HepG2 (cell line): ENCODE measurements at regions not wholly inside any gene's neighbourhood (a gene's known extent, or its start where the extent isn't known, plus 50 kb on each side); places are given as distances from the start of the nearest gene placed in this dataset.

Source experiments
- ATAC-seq: fragments of 200-7000 bp; cut with Tn5 transposase; 3 replicates; pipeline ENCODE4 v1.9.1; 2020; ENCODE audit warnings: mild to moderate bottlenecking, moderate library complexity
- BruUV-seq: library from RNA; stranded (reverse); fragments of 400-500 nt; replicated peaks from 2 replicates; lab custom pipeline; 2021; lab: Mats Ljungman, UMichigan
- CTCF ChIA-PET: fragments of 300-600 bp; formaldehyde crosslinking; extraction: SDS; loops from one replicate; lab custom pipeline; 2021; ENCODE audit warnings: low total read pairs, inconsistent platforms, low intra/inter-chr PET ratio; lab: Yijun Ruan, JAX
- POLR2A ChIA-PET: fragments of 350-600 bp; sonication (Branson Sonifier 250); formaldehyde crosslinking; loops from one replicate; lab custom pipeline; 2020; ENCODE audit warnings: antibody characterized with exemption, inconsistent platforms; lab: Yijun Ruan, JAX
- DNase-seq: peaks from one replicate; pipeline ENCODE4 v3.0.0-alpha.2; 2015; ENCODE audit warnings: low spot score
- FAIRE-seq: peaks from 3 replicates; lab custom pipeline; 2011; peaks lifted over from hg19 to GRCh38; lab: Jason Lieb, UNC
- H2AFZ ChIP-seq: one replicate; pipeline ENCODE4 v1.6.1; 2011; ENCODE audit warnings: low read length, inconsistent platforms
- H3K27ac ChIP-seq: fragments of 300-600 bp; 3 replicates; pipeline ENCODE4 v1.8.0; 2011; ENCODE audit warnings: mixed run types, mild to moderate bottlenecking, mixed read lengths, low read length, inconsistent platforms; ENCODE audit not compliant: insufficient read depth; ENCODE audit errors: extremely low read length
- H3K27me3 ChIP-seq, 2 experiments: fragments of 200-600 bp in 1 of 2; 2 replicates in 1 of 2; 3 replicates in 1 of 2; pipeline versions ENCODE4 v1.6.0 to v1.8.0; 2011; ENCODE audit warnings: low read length in 2 of 2, mild to moderate bottlenecking in 2 of 2, moderate library complexity in 2 of 2, inconsistent platforms in 1 of 2; ENCODE audit not compliant: insufficient read depth in 2 of 2, control insufficient read depth in 1 of 2
- H3K36me3 ChIP-seq, 2 experiments: fragments of 200-600 bp in 1 of 2; replicated peaks in 1 of 2; 2 replicates in 1 of 2; 3 replicates in 1 of 2; pipeline versions ENCODE4 v1.5.1 to v1.8.0; 2011; ENCODE audit warnings: low read length in 2 of 2, inconsistent platforms in 1 of 2; ENCODE audit not compliant: insufficient read depth in 2 of 2, control insufficient read depth in 1 of 2
- H3K4me1 ChIP-seq: 2 replicates; pipeline ENCODE4 v1.5.1; 2012; ENCODE audit warnings: low read length, inconsistent platforms; ENCODE audit not compliant: insufficient read depth
- H3K4me2 ChIP-seq: 2 replicates; pipeline ENCODE4 v1.6.0; 2011; ENCODE audit warnings: low read depth, low read length, inconsistent platforms
- H3K4me3 ChIP-seq, 3 experiments: fragments of 200-600 bp in 1 of 3; sonication (generic), shearing (Covaris generic) in 1 of 3; replicated peaks in 1 of 3; 2 replicates each; pipeline ENCODE4 v1.5.1; 2011 to 2016; ENCODE audit warnings: low read length in 3 of 3, inconsistent platforms in 2 of 3, low read depth in 2 of 3, mild to moderate bottlenecking in 2 of 3, control low read depth in 1 of 3, mixed read lengths in 1 of 3; ENCODE audit not compliant: insufficient read depth in 1 of 3
- H3K79me2 ChIP-seq: one replicate; pipeline ENCODE4 v1.6.1; 2011; ENCODE audit warnings: low read length, inconsistent platforms; ENCODE audit not compliant: insufficient read depth
- H3K9ac ChIP-seq: 2 replicates; pipeline ENCODE4 v1.6.0; 2011; ENCODE audit warnings: mild to moderate bottlenecking, low read depth, low read length, inconsistent platforms; ENCODE audit not compliant: insufficient read depth
- H3K9me3 ChIP-seq: 2 replicates; pipeline ENCODE4 v1.5.1; 2012; ENCODE audit warnings: mild to moderate bottlenecking, low read length
- H4K20me1 ChIP-seq: 2 replicates; pipeline ENCODE4 v1.6.0; 2011; ENCODE audit warnings: inconsistent platforms, mild to moderate bottlenecking, low read length, moderate library complexity; ENCODE audit not compliant: insufficient read depth
- BRCA1 ChIP-seq: sonication (generic); formaldehyde crosslinking; IDR thresholded peaks from 2 replicates; pipeline ENCODE4 v1.4.0; 2020; ENCODE audit warnings: missing genetic modification reagents
- CEBPG ChIP-seq: IDR thresholded peaks from 2 replicates; pipeline ENCODE4 v1.6.1; 2016
- GABPA ChIP-seq, 2 experiments: IDR thresholded peaks; 2 replicates each; pipeline ENCODE4 v1.6.1; 2011 to 2016; ENCODE audit warnings: low read depth in 2 of 2, low read length in 1 of 2, missing biosample characterization in 1 of 2, missing genetic modification characterization in 1 of 2
- HNRNPH1 ChIP-seq: fragments of 200-400 bp; formaldehyde crosslinking; optimal IDR thresholded peaks from 2 replicates; pipeline ENCODE3; 2017; ENCODE audit warnings: mild to moderate bottlenecking, low read depth, low read length
- IRX3 ChIP-seq: sonication (generic); formaldehyde crosslinking; IDR thresholded peaks from 2 replicates; pipeline ENCODE4 v1.8.1; 2023; ENCODE audit warnings: mild to moderate bottlenecking, low read depth, missing genetic modification reagents, borderline replicate concordance
- SRSF1 ChIP-seq: fragments of 200-400 bp; formaldehyde crosslinking; optimal IDR thresholded peaks from 2 replicates; pipeline ENCODE3; 2017; ENCODE audit warnings: mild to moderate bottlenecking, low read depth, low read length, moderate library complexity
- TMF1 ChIP-seq: sonication (generic); formaldehyde crosslinking; IDR thresholded peaks from 2 replicates; pipeline ENCODE4 v1.8.1; 2022; ENCODE audit warnings: low read depth, missing genetic modification reagents
- YEATS4 ChIP-seq: sonication (generic); formaldehyde crosslinking; IDR thresholded peaks from 2 replicates; pipeline ENCODE4 v1.4.0; 2020; ENCODE audit warnings: missing genetic modification reagents, borderline replicate concordance
- ZBTB3 ChIP-seq: sonication (generic); formaldehyde crosslinking; IDR thresholded peaks from 2 replicates; pipeline ENCODE4 v1.4.0; 2020; ENCODE audit warnings: low read depth, mild to moderate bottlenecking, moderate library complexity, missing genetic modification reagents, borderline replicate concordance
- ZNF264 ChIP-seq: sonication (generic); formaldehyde crosslinking; IDR thresholded peaks from 2 replicates; pipeline ENCODE4 v1.4.0; 2020; ENCODE audit warnings: missing genetic modification reagents
- ZNF563 ChIP-seq: sonication (generic); formaldehyde crosslinking; IDR thresholded peaks from 2 replicates; pipeline ENCODE4 v1.8.0; 2022; ENCODE audit warnings: mild to moderate bottlenecking, moderate library complexity, missing genetic modification reagents
- ZNF776 ChIP-seq: sonication (generic); formaldehyde crosslinking; IDR thresholded peaks from 2 replicates; pipeline ENCODE4 v1.4.0; 2020; ENCODE audit warnings: mild to moderate bottlenecking, missing genetic modification reagents
- ZSCAN30 ChIP-seq: sonication (generic); formaldehyde crosslinking; IDR thresholded peaks from 2 replicates; pipeline ENCODE4 v1.5.0; 2020; ENCODE audit warnings: mild to moderate bottlenecking, missing genetic modification reagents
- WGBS: methylation state at CpG from one replicate; pipeline ENCODE4 v1.1.6; 2017; ENCODE audit warnings: low lambda C conversion rate; 5-methylcytosine and 5-hydroxymethylcytosine counted together
- in situ Hi-C: cut with HindIII; loops from 2 replicates; pipeline ENCODE4 v1.10.0; 2017; ENCODE audit warnings: low pct_unique_long_range_greater_than_20kb; ENCODE audit not compliant: extremely low pct_ligation_motif_present
- intact Hi-C: fragments of 100-400 bp; cut with micrococcal nuclease; formaldehyde crosslinking; loops from one replicate; pipeline ENCODE4 v1.10.0; 2022; ENCODE audit not compliant: unreplicated experiment
- TF ChIP-seq, protein P1 (sequence below): sonication (generic); formaldehyde crosslinking; IDR thresholded peaks from 2 replicates; pipeline ENCODE4 v1.4.0; 2020; ENCODE audit warnings: mild to moderate bottlenecking, missing genetic modification reagents
- TF ChIP-seq, protein P2 (sequence below): sonication (generic); formaldehyde crosslinking; IDR thresholded peaks from 2 replicates; pipeline ENCODE4 v1.4.0; 2020; ENCODE audit warnings: missing genetic modification reagents, borderline replicate concordance
- TF ChIP-seq, protein P3 (sequence below): sonication (generic); formaldehyde crosslinking; IDR thresholded peaks from 2 replicates; pipeline ENCODE4 v1.5.1; 2020; ENCODE audit warnings: missing genetic modification reagents, mild to moderate bottlenecking, borderline replicate concordance

DNA sequence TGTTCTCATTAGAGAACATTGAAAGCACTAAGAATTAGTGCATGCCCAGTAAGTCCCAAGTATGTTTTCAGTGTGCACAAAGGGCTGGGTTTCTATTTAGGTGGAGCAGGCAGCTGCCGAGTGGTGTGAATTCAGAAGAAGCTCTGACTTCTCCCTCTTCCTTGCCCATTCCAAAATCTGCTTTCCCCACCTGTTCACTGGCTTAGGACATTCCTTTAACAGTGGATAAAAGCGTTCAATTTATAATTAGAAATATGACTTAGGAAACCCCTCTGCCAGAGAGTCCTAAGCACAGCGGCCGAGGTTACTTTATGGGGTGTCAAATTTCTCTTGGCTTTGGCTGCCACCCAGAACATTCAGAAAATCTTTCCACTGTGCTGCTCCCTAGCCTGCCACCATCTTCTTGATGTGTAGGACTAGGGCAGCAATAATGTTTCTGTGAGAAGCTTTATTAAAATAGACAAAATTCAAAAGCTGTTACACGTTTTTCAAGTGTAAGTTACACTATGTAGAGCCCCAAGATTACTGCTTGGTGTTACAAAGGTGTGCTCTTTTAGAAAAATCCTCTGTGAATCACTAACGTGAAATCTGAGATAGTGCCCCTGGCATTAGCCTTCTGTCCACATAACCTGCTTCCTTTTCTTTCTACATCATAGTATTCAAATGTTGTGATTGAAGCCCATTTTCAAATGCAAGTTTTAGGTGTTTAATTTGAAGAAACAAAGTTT is 191.6 kb upstream of the ANKRD50 start (continued):
- TF ChIP-seq, protein P1, sequence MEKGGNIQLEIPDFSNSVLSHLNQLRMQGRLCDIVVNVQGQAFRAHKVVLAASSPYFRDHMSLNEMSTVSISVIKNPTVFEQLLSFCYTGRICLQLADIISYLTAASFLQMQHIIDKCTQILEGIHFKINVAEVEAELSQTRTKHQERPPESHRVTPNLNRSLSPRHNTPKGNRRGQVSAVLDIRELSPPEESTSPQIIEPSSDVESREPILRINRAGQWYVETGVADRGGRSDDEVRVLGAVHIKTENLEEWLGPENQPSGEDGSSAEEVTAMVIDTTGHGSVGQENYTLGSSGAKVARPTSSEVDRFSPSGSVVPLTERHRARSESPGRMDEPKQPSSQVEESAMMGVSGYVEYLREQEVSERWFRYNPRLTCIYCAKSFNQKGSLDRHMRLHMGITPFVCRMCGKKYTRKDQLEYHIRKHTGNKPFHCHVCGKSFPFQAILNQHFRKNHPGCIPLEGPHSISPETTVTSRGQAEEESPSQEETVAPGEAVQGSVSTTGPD (CRISPR knock-in tag): no peak
- TF ChIP-seq BRCA1 (CRISPR knock-in tag): no peak
- no peak for TF ChIP-seq YEATS4

DNA sequence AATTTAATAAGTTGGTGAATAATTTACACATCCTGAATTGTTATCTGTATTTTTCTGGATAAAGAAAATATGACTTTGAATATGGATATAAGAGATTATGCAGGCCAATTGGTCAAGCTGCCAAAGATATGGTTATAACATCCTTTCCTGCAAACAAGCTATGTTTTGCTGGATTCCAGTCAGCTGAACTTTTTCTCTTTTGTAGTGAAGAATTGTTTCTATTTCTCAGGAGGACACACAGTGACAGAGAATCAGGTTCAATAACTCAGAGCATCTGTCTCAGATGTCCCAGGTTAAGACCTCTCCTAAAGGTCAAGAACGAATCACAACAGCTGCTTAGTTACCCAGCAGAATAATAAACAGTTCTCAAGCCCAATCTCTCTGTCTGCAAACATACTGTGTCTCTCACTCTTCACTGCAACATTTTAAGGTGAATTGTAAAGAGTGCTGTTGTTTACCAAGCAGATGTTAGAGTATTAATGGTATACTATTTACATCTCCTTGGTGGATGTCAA is 189.5 kb upstream of the ANKRD50 start:
- no TSS peak for BruUV-seq
- intact Hi-C loops (no loop called here), in situ Hi-C loops (no loop called here)
- H4K20me1 ChIP-seq: no peaks in the 10 kb centered on the region
- H3K36me3 ChIP-seq: no peaks in the 10 kb centered on the region
- FAIRE-seq (no peak), DNase-seq (no peak), ATAC-seq (no peak)
- no peaks in the 10 kb centered on the region for H3K4me1 ChIP-seq
- no peak overlapping the region for H3K4me3 ChIP-seq
- H3K27ac ChIP-seq: no peak overlapping the region
- H3K27me3 ChIP-seq: no peaks in the 10 kb centered on the region
- POLR2A ChIA-PET: no interaction called here
- no peak overlapping the region for H3K9ac ChIP-seq
- CTCF ChIA-PET: no interaction called here
- H3K4me2 ChIP-seq: no peak overlapping the region
- no peaks in the 10 kb centered on the region for H3K9me3 ChIP-seq
- WGBS: 0% methylated on average over 1 of the region's 1 CpG
- no peaks in the 10 kb centered on the region for H3K79me2 ChIP-seq
- H2AFZ ChIP-seq: no peak overlapping the region
- TF ChIP-seq SRSF1: no peak
- TF ChIP-seq CEBPG: no peak
- TF ChIP-seq, protein P2, sequence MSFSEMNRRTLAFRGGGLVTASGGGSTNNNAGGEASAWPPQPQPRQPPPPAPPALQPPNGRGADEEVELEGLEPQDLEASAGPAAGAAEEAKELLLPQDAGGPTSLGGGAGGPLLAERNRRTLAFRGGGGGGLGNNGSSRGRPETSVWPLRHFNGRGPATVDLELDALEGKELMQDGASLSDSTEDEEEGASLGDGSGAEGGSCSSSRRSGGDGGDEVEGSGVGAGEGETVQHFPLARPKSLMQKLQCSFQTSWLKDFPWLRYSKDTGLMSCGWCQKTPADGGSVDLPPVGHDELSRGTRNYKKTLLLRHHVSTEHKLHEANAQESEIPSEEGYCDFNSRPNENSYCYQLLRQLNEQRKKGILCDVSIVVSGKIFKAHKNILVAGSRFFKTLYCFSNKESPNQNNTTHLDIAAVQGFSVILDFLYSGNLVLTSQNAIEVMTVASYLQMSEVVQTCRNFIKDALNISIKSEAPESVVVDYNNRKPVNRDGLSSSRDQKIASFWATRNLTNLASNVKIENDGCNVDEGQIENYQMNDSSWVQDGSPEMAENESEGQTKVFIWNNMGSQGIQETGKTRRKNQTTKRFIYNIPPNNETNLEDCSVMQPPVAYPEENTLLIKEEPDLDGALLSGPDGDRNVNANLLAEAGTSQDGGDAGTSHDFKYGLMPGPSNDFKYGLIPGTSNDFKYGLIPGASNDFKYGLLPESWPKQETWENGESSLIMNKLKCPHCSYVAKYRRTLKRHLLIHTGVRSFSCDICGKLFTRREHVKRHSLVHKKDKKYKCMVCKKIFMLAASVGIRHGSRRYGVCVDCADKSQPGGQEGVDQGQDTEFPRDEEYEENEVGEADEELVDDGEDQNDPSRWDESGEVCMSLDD (CRISPR knock-in tag): no peak
- no peak for TF ChIP-seq ZSCAN30
- TF ChIP-seq IRX3 (CRISPR knock-in tag): no peak
- no peak for TF ChIP-seq ZNF563 (CRISPR knock-in tag)
- no peak for TF ChIP-seq HNRNPH1
- no peak for TF ChIP-seq ZNF264 (CRISPR knock-in tag)
- TF ChIP-seq GABPA (IDR thresholded peaks at IDR 0.05; ENCODE audit: low read depth, low read length): no peak
- TF ChIP-seq GABPA (CRISPR knock-in tag; IDR thresholded peaks at IDR 0.05; ENCODE audit: low read depth): no peak
- TF ChIP-seq ZNF776 (CRISPR knock-in tag): no peak
- no peak for TF ChIP-seq ZBTB3 (CRISPR knock-in tag)
- TF ChIP-seq, protein P3, sequence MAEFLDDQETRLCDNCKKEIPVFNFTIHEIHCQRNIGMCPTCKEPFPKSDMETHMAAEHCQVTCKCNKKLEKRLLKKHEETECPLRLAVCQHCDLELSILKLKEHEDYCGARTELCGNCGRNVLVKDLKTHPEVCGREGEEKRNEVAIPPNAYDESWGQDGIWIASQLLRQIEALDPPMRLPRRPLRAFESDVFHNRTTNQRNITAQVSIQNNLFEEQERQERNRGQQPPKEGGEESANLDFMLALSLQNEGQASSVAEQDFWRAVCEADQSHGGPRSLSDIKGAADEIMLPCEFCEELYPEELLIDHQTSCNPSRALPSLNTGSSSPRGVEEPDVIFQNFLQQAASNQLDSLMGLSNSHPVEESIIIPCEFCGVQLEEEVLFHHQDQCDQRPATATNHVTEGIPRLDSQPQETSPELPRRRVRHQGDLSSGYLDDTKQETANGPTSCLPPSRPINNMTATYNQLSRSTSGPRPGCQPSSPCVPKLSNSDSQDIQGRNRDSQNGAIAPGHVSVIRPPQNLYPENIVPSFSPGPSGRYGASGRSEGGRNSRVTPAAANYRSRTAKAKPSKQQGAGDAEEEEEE (CRISPR knock-in tag): no peak
- no peak for TF ChIP-seq TMF1 (CRISPR knock-in tag)
